Peyer's patch (tissue), 4 donors: ENCODE measurements at regions not wholly inside any gene's neighbourhood (a gene's known extent, or its start where the extent isn't known, plus 50 kb on each side); places are given as distances from the start of the nearest gene placed in this dataset.

Source experiments
- CTCF ChIP-seq, 6 experiments: fragments of 450-650 bp in 4 of 6; fragments of 200-600 bp in 2 of 6; sonication (generic) in 1 of 6; IDR thresholded peaks; one replicate each; pipeline ENCODE4 v1.5.1; 2017 to 2019; ENCODE audit warnings: antibody characterized with exemption in 6 of 6, mild to moderate bottlenecking in 3 of 6, moderate library complexity in 1 of 6
- POLR2A ChIP-seq, 2 donors: fragments of 450-650 bp; IDR thresholded peaks; one replicate each; pipeline ENCODE4 v1.5.1; 2017; ENCODE audit warnings: antibody characterized with exemption in 2 of 2, mild to moderate bottlenecking in 2 of 2, moderate library complexity in 2 of 2

- TF ChIP-seq POLR2A (IDR thresholded peaks at IDR 0.05) (no peak), CTCF (IDR thresholded peaks at IDR 0.05) (no peak)
These were observed 219.9 kb downstream of the PRDM9 start for GRCh38 chr5:23727271-23727670.
